ENCODE measurements at regions not wholly inside any gene's neighbourhood (a gene's known extent, or its start where the extent isn't known, plus 50 kb on each side); places are given as distances from the start of the nearest gene placed in this dataset.

- DNase-seq: no peak
- no peak for ATAC-seq (ENCODE audit: low FRiP score in 2 of 2)
- Histone ChIP-seq H3K4me1 (no peaks in the 10 kb centered on the region), H3K9me3 (no peaks in the 10 kb centered on the region), H3K27ac (no peak overlapping the region), H3K27me3 (no peaks in the 10 kb centered on the region), H3K4me3 (no peak overlapping the region), H3K36me3 (no peaks in the 10 kb centered on the region)
- TF ChIP-seq POLR2AphosphoS5 (IDR thresholded peaks at IDR 0.05) (no peak), POLR2A (IDR thresholded peaks at IDR 0.05) (no peak), CTCF (IDR thresholded peaks at IDR 0.05) (no peak), EP300 (IDR thresholded peaks at IDR 0.05) (no peak)
- 82 to 86% methylated on average over 10 of the region's 10 CpGs for WGBS, 2 donors
Observed at GRCh38 chr6:33880104-33880678, 76.4 kb upstream of the MLN start.

GRCh38 chr6:33878562-33878961 is 74.8 kb upstream of the MLN start:
- ATAC-seq (ENCODE audit: low FRiP score in 2 of 2) (no peak), DNase-seq (no peak)
- no peaks in the 10 kb centered on the region for H3K36me3 ChIP-seq
- no peak overlapping the region for H3K27ac ChIP-seq
- H3K4me1 ChIP-seq: no peaks in the 10 kb centered on the region
- H3K9me3 ChIP-seq: no peaks in the 10 kb centered on the region
- 67 to 78% methylated on average over 4 of the region's 4 CpGs for WGBS, 2 donors
- H3K4me3 ChIP-seq: no peak overlapping the region
- TF ChIP-seq POLR2A (IDR thresholded peaks at IDR 0.05): no peak
- no peak for TF ChIP-seq EP300 (IDR thresholded peaks at IDR 0.05)
- TF ChIP-seq CTCF (IDR thresholded peaks at IDR 0.05): no peak
- TF ChIP-seq POLR2AphosphoS5 (IDR thresholded peaks at IDR 0.05): no peak
- no peaks in the 10 kb centered on the region for H3K27me3 ChIP-seq

- WGBS, 2 donors: 86 to 100% methylated on average over 2 to 7 of the region's 7 CpGs
- H3K36me3 ChIP-seq: no peaks in the 10 kb centered on the region
- no peak overlapping the region for H3K4me3 ChIP-seq
- no peak for TF ChIP-seq EP300 (IDR thresholded peaks at IDR 0.05)
- TF ChIP-seq POLR2AphosphoS5 (IDR thresholded peaks at IDR 0.05): no peak
- TF ChIP-seq POLR2A (IDR thresholded peaks at IDR 0.05): no peak
- no peak for TF ChIP-seq CTCF (IDR thresholded peaks at IDR 0.05)
- no peak for DNase-seq
- H3K27me3 ChIP-seq: no peaks in the 10 kb centered on the region
- ATAC-seq (ENCODE audit: low FRiP score in 2 of 2): no peak
- H3K27ac ChIP-seq: no peak overlapping the region
- no peaks in the 10 kb centered on the region for H3K4me1 ChIP-seq
- no peaks in the 10 kb centered on the region for H3K9me3 ChIP-seq
Observed at GRCh38 chr6:33877982-33878535, 74.3 kb upstream of the MLN start.

GRCh38 chr6:33875696-33876095 is 71.9 kb upstream of the MLN start:
- TF ChIP-seq CTCF (IDR thresholded peaks at IDR 0.05) (no peak), POLR2AphosphoS5 (IDR thresholded peaks at IDR 0.05) (no peak), EP300 (IDR thresholded peaks at IDR 0.05) (no peak), POLR2A (IDR thresholded peaks at IDR 0.05) (no peak)
- 85 to 91% methylated on average over 5 of the region's 5 CpGs for WGBS, 2 donors
- H3K27me3 ChIP-seq: no peaks in the 10 kb centered on the region
- H3K4me3 ChIP-seq: no peak overlapping the region
- H3K36me3 ChIP-seq: no peaks in the 10 kb centered on the region
- DNase-seq: no peak
- H3K9me3 ChIP-seq: no peaks in the 10 kb centered on the region
- no peaks in the 10 kb centered on the region for H3K4me1 ChIP-seq
- H3K27ac ChIP-seq: no peak overlapping the region
- no peak for ATAC-seq (ENCODE audit: low FRiP score in 2 of 2)

- no peak for DNase-seq
- 34 to 52% methylated on average over 4 to 6 of the region's 6 CpGs for whole genome bisulfite sequencing, 2 donors
- no peak for ATAC-seq (ENCODE audit: low FRiP score in 2 of 2)
Observed at GRCh38 chr6:33875141-33875581, 71.4 kb upstream of the MLN start.

More at GRCh38 chr6:33875141-33875581, 71.4 kb upstream of the MLN start:
- no peak overlapping the region for H3K27ac ChIP-seq
- no peaks in the 10 kb centered on the region for H3K4me1 ChIP-seq
- no peak overlapping the region for H3K4me3 ChIP-seq
- no peaks in the 10 kb centered on the region for H3K27me3 ChIP-seq
- H3K9me3 ChIP-seq: no peaks in the 10 kb centered on the region
- no peaks in the 10 kb centered on the region for H3K36me3 ChIP-seq
- no peak for TF ChIP-seq POLR2A (IDR thresholded peaks at IDR 0.05)

All from upper lobe of left lung (tissue), 6 donors.